ENCODE measurements at regions not wholly inside any gene's neighbourhood (a gene's known extent, or its start where the extent isn't known, plus 50 kb on each side); places are given as distances from the start of the nearest gene placed in this dataset.

DNA sequence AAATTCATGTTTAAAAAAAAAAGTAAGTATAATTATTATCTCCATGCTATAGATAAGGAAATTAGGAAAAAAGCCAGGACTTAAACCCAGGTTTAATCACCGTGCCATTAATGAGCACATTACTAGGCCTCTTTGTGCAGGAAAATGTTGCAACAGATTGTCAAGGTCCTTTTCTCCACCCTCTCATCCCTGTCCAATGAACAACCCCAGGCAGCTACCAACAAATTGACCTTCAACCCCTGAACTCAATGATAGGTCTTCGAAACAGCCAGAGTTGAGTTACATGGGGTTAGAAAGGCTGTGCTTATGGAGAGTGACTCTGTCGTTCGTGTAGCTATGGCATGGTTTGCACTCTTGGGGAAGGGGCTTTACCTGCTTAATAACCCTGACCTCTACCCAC is 84.2 kb upstream of the CTNNB1 start:
- TF ChIP-seq, protein P1, sequence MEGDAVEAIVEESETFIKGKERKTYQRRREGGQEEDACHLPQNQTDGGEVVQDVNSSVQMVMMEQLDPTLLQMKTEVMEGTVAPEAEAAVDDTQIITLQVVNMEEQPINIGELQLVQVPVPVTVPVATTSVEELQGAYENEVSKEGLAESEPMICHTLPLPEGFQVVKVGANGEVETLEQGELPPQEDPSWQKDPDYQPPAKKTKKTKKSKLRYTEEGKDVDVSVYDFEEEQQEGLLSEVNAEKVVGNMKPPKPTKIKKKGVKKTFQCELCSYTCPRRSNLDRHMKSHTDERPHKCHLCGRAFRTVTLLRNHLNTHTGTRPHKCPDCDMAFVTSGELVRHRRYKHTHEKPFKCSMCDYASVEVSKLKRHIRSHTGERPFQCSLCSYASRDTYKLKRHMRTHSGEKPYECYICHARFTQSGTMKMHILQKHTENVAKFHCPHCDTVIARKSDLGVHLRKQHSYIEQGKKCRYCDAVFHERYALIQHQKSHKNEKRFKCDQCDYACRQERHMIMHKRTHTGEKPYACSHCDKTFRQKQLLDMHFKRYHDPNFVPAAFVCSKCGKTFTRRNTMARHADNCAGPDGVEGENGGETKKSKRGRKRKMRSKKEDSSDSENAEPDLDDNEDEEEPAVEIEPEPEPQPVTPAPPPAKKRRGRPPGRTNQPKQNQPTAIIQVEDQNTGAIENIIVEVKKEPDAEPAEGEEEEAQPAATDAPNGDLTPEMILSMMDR (IDR thresholded peaks at IDR 0.05): no peak
- no peak for TF ChIP-seq POLR2A (IDR thresholded peaks at IDR 0.05)

All from thyroid gland (tissue), 4 donors.